ENCODE measurements at regions not wholly inside any gene's neighbourhood (a gene's known extent, or its start where the extent isn't known, plus 50 kb on each side); places are given as distances from the start of the nearest gene placed in this dataset.

DNA sequence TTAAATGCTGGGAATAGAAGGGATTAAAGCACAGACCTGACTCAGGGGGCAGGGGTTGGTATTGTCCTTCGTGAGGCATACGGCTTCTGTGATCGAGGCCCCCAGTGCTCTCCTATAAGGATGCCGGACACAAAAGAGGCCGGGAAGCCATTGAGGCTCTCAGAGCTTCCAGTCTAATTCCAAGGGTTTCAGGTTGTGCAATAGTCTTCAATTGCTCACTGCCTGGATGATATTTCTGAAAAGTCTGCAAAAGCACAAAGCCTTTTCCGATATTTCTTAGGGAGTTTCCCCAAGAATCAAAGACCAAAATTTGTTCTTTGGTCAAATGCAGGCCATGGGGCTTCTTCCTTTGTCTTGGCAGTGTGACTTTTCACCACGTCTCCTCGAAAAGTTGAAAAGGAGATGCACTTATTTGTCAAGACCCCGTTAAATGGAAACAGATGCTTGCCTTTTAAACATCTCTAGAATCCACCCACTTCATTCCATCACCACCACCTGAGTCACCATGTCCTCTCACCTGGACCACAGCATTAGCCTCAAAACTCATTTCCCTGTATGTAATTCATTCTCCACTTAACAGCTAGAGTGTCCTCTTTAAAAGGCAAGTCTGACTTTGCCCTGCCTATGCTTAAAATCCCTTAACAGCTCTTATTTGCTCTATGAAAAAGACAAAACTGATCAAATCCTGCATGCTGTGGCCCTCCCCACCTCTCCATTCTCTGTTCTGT lies 134.8 kb upstream of the NAMPT start:
- peak; percentile 50 for DNase-seq (ENCODE audit: low spot score)

DNA sequence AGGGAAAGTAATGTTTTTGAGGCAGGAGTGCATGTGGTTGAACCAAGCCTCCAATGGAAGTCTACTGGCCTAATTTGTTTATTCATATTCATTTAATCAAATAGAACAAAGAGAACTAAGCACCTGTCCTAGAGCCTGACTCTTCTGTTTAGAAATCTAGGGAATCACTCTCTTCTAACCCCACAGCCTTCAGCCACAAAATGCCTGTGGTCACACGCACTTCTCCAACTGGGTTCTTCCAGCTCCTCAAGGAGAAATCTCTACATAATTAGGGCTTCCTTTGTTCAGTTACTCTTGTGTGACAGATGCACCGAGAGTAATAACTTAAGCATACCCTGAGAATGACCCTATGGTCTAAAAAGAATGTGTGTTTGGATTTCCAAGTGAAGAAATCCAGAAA lies 133.7 kb upstream of the NAMPT start:
- no peak for DNase-seq (ENCODE audit: low spot score)

DNA sequence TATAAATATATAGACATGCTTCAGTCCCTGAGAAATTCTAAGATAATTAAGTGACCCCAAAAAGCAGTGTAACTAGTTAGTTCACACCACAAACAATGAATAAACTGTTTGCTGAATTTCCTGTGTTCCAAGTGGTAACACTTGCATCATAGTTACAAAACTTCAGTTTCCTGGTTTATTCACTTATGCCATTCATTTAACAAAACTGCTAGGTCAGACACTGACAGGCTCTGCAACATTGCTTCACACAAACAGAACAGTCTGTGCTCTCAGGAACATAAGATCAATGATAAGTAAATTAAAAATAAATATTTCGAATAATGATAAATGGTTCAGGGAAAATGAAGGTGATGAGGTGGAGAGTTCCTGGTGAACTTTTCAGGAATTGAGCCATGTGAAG lies 133.3 kb upstream of the NAMPT start:
- peak; percentile 60 for DNase-seq (ENCODE audit: low spot score)

DNA sequence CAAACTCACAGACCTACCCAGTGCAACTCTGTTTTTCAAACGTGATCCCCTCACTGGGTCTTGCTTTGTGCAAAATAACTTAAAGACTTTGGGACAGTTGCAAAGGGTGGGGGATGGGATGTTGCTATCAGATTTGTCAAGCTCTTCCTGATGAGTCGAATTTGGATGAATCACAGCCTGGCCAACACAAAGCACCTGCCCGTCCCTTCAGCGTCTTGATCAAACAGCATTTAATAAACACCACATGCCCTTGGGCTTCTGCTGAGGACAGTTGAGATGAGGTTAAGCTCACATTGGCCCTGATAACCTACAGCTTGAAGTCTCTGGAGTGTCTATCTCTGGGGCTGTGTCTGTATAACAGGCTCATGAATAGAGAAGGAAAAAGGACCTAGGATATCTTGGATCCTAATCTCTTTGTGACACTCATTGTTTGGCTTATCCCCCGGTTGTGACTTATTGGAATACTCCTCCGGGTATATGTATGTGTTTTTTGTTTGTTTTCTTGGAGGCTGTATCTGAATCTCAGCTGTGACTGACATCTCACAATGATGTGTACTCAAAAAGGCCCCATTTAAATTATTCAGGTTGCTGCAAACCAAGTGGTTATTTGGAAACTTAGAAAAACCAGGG lies 132.6 kb upstream of the NAMPT start:
- peak; percentile 32 for DNase-seq (ENCODE audit: low spot score)

DNA sequence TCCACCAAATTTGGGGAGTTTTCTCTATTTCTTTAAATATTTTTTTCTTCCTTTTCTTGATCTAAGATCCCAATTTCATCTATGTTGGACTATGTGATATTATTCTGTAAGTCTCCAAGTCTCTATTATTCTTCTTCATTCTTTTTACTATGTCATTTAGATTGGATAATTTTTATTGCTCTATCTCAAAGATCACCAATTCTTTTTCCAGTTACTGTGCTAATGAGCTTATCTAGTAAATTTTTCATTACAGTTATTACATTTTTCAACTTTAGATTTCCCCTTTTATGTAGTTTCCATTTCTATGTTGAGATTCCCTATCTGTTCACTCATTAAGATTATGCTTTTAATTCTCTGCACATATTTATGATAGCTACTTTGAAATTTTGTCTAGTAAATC lies 131.6 kb upstream of the NAMPT start:
- no peak for DNase-seq (ENCODE audit: low spot score)

GRCh38 chr7:106415433-106415832 lies 130.7 kb upstream of the NAMPT start:
- DNase-seq (ENCODE audit: low spot score): no peak

- no peak for DNase-seq (ENCODE audit: low spot score)
These were observed 128.7 kb upstream of the NAMPT start for GRCh38 chr7:106413446-106413845.

GRCh38 chr7:106405697-106406141 lies 120.9 kb upstream of the NAMPT start:
- DNase-seq (ENCODE audit: low spot score): peak; percentile 87

DNA sequence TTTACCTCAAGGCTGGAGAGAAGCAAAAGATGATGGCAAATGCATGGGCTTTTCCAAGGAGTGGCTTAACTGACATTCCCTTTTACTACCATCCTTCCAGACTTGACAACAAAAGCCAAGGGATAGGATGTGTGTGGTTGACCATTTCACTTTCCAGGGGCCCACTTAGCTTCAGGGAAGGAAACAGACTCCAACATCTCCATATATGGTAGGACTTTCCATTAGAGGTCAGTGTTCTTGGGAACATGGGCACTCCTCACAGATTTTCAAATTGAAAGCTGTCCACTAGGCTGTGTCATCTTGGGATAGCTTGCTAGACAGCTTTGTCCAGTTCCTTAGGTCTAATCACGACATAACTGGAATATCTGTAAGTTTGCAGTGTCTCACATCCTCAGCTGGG lies 118.1 kb upstream of the NAMPT start:
- DNase-seq (ENCODE audit: low spot score): no peak

- no peak for DNase-seq (ENCODE audit: low spot score)
These were observed 116.1 kb upstream of the NAMPT start for GRCh38 chr7:106400923-106401322.

GRCh38 chr7:106398786-106399185 lies 114.0 kb upstream of the NAMPT start:
- DNase-seq (ENCODE audit: low spot score): no peak

GRCh38 chr7:106397994-106398393 lies 113.2 kb upstream of the NAMPT start:
- no peak for DNase-seq (ENCODE audit: low spot score)

DNA sequence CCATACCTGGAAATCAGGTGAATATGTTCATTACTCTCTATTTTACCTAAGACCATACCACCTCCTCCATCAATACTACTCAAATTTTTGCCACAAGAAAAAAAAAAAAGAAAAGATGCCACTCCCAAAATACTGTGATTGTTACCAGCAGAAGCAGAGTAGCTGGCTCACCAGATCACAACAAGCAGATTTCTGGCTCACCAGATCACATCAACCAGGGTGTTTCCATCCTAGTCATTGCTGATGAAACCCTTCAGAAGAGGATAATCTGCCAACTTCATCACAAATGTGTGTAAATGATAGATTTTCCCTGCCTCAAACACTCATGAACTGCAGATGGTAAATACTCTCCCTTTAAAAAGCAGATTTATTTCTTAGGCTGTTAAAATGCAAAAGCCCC lies 109.7 kb upstream of the NAMPT start:
- DNase-seq (ENCODE audit: low spot score): no peak

GRCh38 chr7:106393564-106394251 lies 108.9 kb upstream of the NAMPT start:
- DNase-seq (ENCODE audit: low spot score): no peak

- DNase-seq (ENCODE audit: low spot score): no peak
These were observed 107.8 kb upstream of the NAMPT start for GRCh38 chr7:106392590-106392989.

- no peak for DNase-seq (ENCODE audit: low spot score)
These were observed 107.4 kb upstream of the NAMPT start for GRCh38 chr7:106392144-106392543.

DNA sequence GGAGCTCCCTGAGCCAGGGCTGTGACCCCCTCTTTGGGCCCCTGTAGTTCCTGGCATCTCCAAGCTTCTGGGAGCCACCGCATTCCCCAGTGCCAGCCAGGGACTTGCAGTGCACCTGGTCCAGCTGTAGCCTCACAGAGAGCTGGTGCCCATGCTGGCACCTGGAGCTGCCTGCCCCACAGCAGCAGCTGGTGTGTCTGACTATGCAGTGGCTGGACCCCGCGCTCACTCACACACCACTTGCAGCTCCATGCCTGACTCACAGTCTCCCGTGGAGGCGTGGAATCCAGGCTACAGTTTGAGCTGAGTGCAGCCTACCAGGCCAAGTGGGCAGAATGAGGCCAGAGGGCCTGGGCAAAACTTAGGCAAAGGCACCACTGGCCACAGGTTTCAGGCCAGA lies 102.2 kb upstream of the NAMPT start:
- DNase-seq (ENCODE audit: low spot score): no peak

GRCh38 chr7:106384373-106384772 lies 99.6 kb upstream of the NAMPT start:
- DNase-seq (ENCODE audit: low spot score): no peak

DNA sequence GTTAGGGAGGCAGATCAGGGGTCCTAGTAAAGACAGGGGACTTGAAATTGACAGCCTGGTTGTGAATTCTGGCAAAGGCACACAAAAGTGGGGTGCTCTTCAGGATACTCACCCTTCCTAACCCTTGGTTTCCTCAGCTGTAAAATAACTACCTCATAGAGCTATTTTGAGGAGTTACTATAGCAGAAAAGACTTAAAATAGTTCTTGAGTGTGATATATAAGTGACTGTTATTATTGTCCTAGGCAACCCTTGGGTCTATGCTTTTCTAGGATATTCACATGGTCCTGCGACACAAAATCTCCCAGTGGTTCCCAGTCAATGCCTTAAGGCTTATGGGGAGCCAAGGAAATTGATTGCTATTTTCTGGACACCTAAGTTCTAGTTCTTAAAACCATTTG lies 98.1 kb upstream of the NAMPT start:
- DNase-seq (ENCODE audit: low spot score): no peak

- no peak for DNase-seq (ENCODE audit: low spot score)
These were observed 97.3 kb upstream of the NAMPT start for GRCh38 chr7:106382129-106382528.

GRCh38 chr7:106381252-106381651 lies 96.5 kb upstream of the NAMPT start:
- DNase-seq (ENCODE audit: low spot score): peak; percentile 22

- DNase-seq (ENCODE audit: low spot score): peak; percentile 35
These were observed 93.1 kb upstream of the NAMPT start for GRCh38 chr7:106377847-106378361.

Data from activated CD4-positive, alpha-beta T cell treated with anti-CD3 and anti-CD28 coated beads, Interleukin-2, Interleukin-4, amounts not matched to agents 100 ng/mL and 50 ng/mL, durations not matched to agents 16 hours and 8 hours (primary cell).